Endodermal cell (in vitro differentiated cells): ENCODE measurements at regions not wholly inside any gene's neighbourhood (a gene's known extent, or its start where the extent isn't known, plus 50 kb on each side); places are given as distances from the start of the nearest gene placed in this dataset.

Experiments
- DNase-seq: peaks from one replicate; pipeline ENCODE4 v3.0.0-alpha.2; 2017
- H3K27ac ChIP-seq: 2 replicates; pipeline ENCODE4 v1.5.1; 2013; ENCODE audit warnings: mild to moderate bottlenecking, low read depth, low read length, moderate library complexity
- H3K27me3 ChIP-seq: 2 replicates; pipeline ENCODE4 v1.6.1; 2013; ENCODE audit warnings: mild to moderate bottlenecking, low read length, moderate library complexity; ENCODE audit not compliant: insufficient read depth, control insufficient read depth, poor library complexity, severe bottlenecking
- H3K36me3 ChIP-seq: 2 replicates; pipeline ENCODE4 v1.7.0; 2013; ENCODE audit warnings: mild to moderate bottlenecking, low read length, moderate library complexity; ENCODE audit not compliant: control insufficient read depth, insufficient read depth
- H3K4me1 ChIP-seq: one replicate; pipeline ENCODE4 v1.7.0; 2013; ENCODE audit warnings: low read length; ENCODE audit not compliant: control insufficient read depth, insufficient read depth
- H3K4me3 ChIP-seq: 2 replicates; pipeline ENCODE4 v1.5.1; 2013; ENCODE audit warnings: mild to moderate bottlenecking, low read length, moderate library complexity
- H3K9ac ChIP-seq: 2 replicates; pipeline ENCODE4 v1.6.1; 2013; ENCODE audit warnings: mild to moderate bottlenecking, low read length, moderate library complexity; ENCODE audit not compliant: poor library complexity, severe bottlenecking; ENCODE audit errors: extremely low read depth
- H3K9me3 ChIP-seq: 2 replicates; pipeline ENCODE4 v1.6.1; 2013; ENCODE audit warnings: mild to moderate bottlenecking, low read length, moderate library complexity; ENCODE audit not compliant: control insufficient read depth
- H3K27ac Mint-ChIP-seq: 2 replicates; pipeline ENCODE4 v1.8.0; 2020; ENCODE audit warnings: mixed read lengths
- H3K27me3 Mint-ChIP-seq: 2 replicates; pipeline ENCODE4 v1.8.0; 2021; ENCODE audit warnings: mild to moderate bottlenecking, mixed read lengths; ENCODE audit not compliant: insufficient read depth
- H3K36me3 Mint-ChIP-seq: 2 replicates; pipeline ENCODE4 v1.8.0; 2020; ENCODE audit warnings: low read depth, mixed read lengths
- H3K4me1 Mint-ChIP-seq: 2 replicates; pipeline ENCODE4 v1.8.0; 2020; ENCODE audit warnings: mixed read lengths
- H3K4me3 Mint-ChIP-seq: 2 replicates; pipeline ENCODE4 v1.8.0; 2020; ENCODE audit warnings: mild to moderate bottlenecking, moderate library complexity, mixed read lengths
- H3K9me3 Mint-ChIP-seq: 2 replicates; pipeline ENCODE4 v1.8.0; 2020; ENCODE audit warnings: mild to moderate bottlenecking, mixed read lengths
- CTCF ChIP-seq: fragments of 200-600 bp; sonication (generic); conservative IDR thresholded peaks from 2 replicates; pipeline ENCODE4 v1.5.0; 2021; ENCODE audit warnings: antibody characterized with exemption, mild to moderate bottlenecking
- WGBS, 2 experiments: methylation state at CpG; one replicate each; pipeline versions ENCODE4 v1.1.5 to v1.1.7; 2013; ENCODE audit warnings: missing lambda C conversion rate in 2 of 2, mixed read lengths in 1 of 2; ENCODE audit not compliant: insufficient coverage in 1 of 2, insufficient read length in 1 of 2; 5-methylcytosine and 5-hydroxymethylcytosine counted together

GRCh38 chr2:226658555-226658954 is 141.1 kb downstream of the IRS1 start:
- H3K27ac ChIP-seq = no peak overlapping the region

GRCh38 chr2:226657340-226658053 is 142.1 kb downstream of the IRS1 start:
- H3K36me3 Mint-ChIP-seq = no peaks in the 10 kb centered on the region
- Histone ChIP-seq H3K9ac (no peak overlapping the region), H3K4me3 (no peak overlapping the region), H3K4me1 (no peaks in the 10 kb centered on the region), H3K27me3 (no peaks in the 10 kb centered on the region), H3K27ac (no peak overlapping the region), H3K36me3 (no peaks in the 10 kb centered on the region), H3K9me3 (no peaks in the 10 kb centered on the region)
- no peak for DNase-seq
- no peak for TF ChIP-seq CTCF
- H3K9me3 Mint-ChIP-seq = no peaks in the 10 kb centered on the region
- peaks cover 11% of the 10 kb centered on the region for H3K4me1 Mint-ChIP-seq
- 91 to 100% methylated on average over 2 to 6 of the region's 6 CpGs for WGBS, 2 experiments
- H3K27ac Mint-ChIP-seq = no peak overlapping the region
- peaks cover 4% of the 10 kb centered on the region for H3K27me3 Mint-ChIP-seq
- H3K4me3 Mint-ChIP-seq = no peak overlapping the region

More at GRCh38 chr2:226658555-226658954, 141.1 kb downstream of the IRS1 start:
- H3K27ac Mint-ChIP-seq = no peak overlapping the region
- Histone ChIP-seq H3K4me3 (no peak overlapping the region), H3K9ac (no peak overlapping the region), H3K4me1 (no peaks in the 10 kb centered on the region), H3K27me3 (no peaks in the 10 kb centered on the region), H3K9me3 (no peaks in the 10 kb centered on the region), H3K36me3 (no peaks in the 10 kb centered on the region)
- H3K4me3 Mint-ChIP-seq = no peak overlapping the region
- no peak for TF ChIP-seq CTCF
- no peak for DNase-seq
- 94 to 100% methylated on average over 1 to 2 of the region's 2 CpGs for WGBS, 2 experiments
- peaks cover 11% of the 10 kb centered on the region for H3K4me1 Mint-ChIP-seq
- H3K36me3 Mint-ChIP-seq = no peaks in the 10 kb centered on the region
- H3K9me3 Mint-ChIP-seq = no peaks in the 10 kb centered on the region
- H3K27me3 Mint-ChIP-seq = peaks cover 4% of the 10 kb centered on the region

GRCh38 chr2:226656367-226656766 is 143.3 kb downstream of the IRS1 start:
- no peak overlapping the region for H3K4me3 ChIP-seq
- no peaks in the 10 kb centered on the region for H3K9me3 Mint-ChIP-seq
- H3K27me3 ChIP-seq = no peaks in the 10 kb centered on the region
- H3K27me3 Mint-ChIP-seq = no peaks in the 10 kb centered on the region
- H3K27ac ChIP-seq = no peak overlapping the region
- no peaks in the 10 kb centered on the region for H3K4me1 ChIP-seq
- peaks cover 9% of the 10 kb centered on the region for H3K4me1 Mint-ChIP-seq
- H3K4me3 Mint-ChIP-seq = no peak overlapping the region
- no peaks in the 10 kb centered on the region for H3K36me3 ChIP-seq
- no peak overlapping the region for H3K27ac Mint-ChIP-seq
- no peak for DNase-seq
- H3K36me3 Mint-ChIP-seq = no peaks in the 10 kb centered on the region
- H3K9me3 ChIP-seq = no peaks in the 10 kb centered on the region
- 92 to 93% methylated on average over 2 to 3 of the region's 4 CpGs for WGBS, 2 experiments
- H3K9ac ChIP-seq = no peak overlapping the region
- TF ChIP-seq CTCF = no peak
